DOHH2 (cell line): ENCODE measurements at regions not wholly inside any gene's neighbourhood (a gene's known extent, or its start where the extent isn't known, plus 50 kb on each side); places are given as distances from the start of the nearest gene placed in this dataset.

ENCODE experiments used
- EZH2phosphoT487 ChIP-seq: fragments of 200-600 bp; sonication (generic); IDR thresholded peaks from 2 replicates; pipeline ENCODE4 v1.6.1; 2017; ENCODE audit warnings: borderline replicate concordance, mild to moderate bottlenecking, antibody characterized with exemption, low read length, moderate library complexity, mixed read lengths
- TF ChIP-seq, protein P1 (sequence below): fragments of 200-600 bp; sonication (generic); IDR thresholded peaks from one replicate; pipeline ENCODE4 v1.5.1; 2014; ENCODE audit warnings: antibody characterized with exemption, mild to moderate bottlenecking, low read depth, low read length; ENCODE audit not compliant: poor library complexity, severe bottlenecking

- no peak for TF ChIP-seq EZH2phosphoT487
- TF ChIP-seq, protein P1, sequence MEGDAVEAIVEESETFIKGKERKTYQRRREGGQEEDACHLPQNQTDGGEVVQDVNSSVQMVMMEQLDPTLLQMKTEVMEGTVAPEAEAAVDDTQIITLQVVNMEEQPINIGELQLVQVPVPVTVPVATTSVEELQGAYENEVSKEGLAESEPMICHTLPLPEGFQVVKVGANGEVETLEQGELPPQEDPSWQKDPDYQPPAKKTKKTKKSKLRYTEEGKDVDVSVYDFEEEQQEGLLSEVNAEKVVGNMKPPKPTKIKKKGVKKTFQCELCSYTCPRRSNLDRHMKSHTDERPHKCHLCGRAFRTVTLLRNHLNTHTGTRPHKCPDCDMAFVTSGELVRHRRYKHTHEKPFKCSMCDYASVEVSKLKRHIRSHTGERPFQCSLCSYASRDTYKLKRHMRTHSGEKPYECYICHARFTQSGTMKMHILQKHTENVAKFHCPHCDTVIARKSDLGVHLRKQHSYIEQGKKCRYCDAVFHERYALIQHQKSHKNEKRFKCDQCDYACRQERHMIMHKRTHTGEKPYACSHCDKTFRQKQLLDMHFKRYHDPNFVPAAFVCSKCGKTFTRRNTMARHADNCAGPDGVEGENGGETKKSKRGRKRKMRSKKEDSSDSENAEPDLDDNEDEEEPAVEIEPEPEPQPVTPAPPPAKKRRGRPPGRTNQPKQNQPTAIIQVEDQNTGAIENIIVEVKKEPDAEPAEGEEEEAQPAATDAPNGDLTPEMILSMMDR: no peak
These were observed 629.9 kb upstream of the CT83 start for GRCh38 chrX:117092641-117093040.
